Upper lobe of left lung (tissue), 6 donors: ENCODE measurements at regions not wholly inside any gene's neighbourhood (a gene's known extent, or its start where the extent isn't known, plus 50 kb on each side); places are given as distances from the start of the nearest gene placed in this dataset.

ENCODE experiments used
- ATAC-seq, 2 donors: fragments of 200-7000 bp; cut with Tn5 transposase; one replicate each; pipeline ENCODE4 v1.9.1; 2022; ENCODE audit warnings: mild to moderate bottlenecking in 2 of 2, moderate library complexity in 2 of 2; ENCODE audit not compliant: low FRiP score in 2 of 2
- DNase-seq, 2 donors: peaks; one replicate each; pipeline ENCODE4 v3.0.0-alpha.2; 2019 to 2020
- H3K27ac ChIP-seq, 4 donors: fragments of 200-600 bp; sonication (generic); one replicate each; pipeline ENCODE4 v1.5.1; 2016 to 2019
- H3K27me3 ChIP-seq, 4 donors: fragments of 200-600 bp; sonication (generic); one replicate each; pipeline ENCODE4 v1.5.1; 2017 to 2019
- H3K36me3 ChIP-seq, 4 donors: fragments of 200-600 bp; sonication (generic); one replicate each; pipeline ENCODE4 v1.5.1; 2016 to 2019
- H3K4me1 ChIP-seq, 4 donors: fragments of 200-600 bp; sonication (generic); one replicate each; pipeline ENCODE4 v1.5.1; 2018 to 2019
- H3K4me3 ChIP-seq, 4 donors: fragments of 200-600 bp; sonication (generic); one replicate each; pipeline ENCODE4 v1.5.1; 2017 to 2019; ENCODE audit warnings: mild to moderate bottlenecking in 2 of 4, moderate library complexity in 1 of 4
- H3K9me3 ChIP-seq, 4 donors: fragments of 200-600 bp; sonication (generic); one replicate each; pipeline ENCODE4 v1.5.1; 2018 to 2019
- CTCF ChIP-seq, 6 experiments: fragments of 450-650 bp in 4 of 6; fragments of 200-600 bp in 2 of 6; sonication (generic) in 2 of 6; IDR thresholded peaks; one replicate each; pipeline ENCODE4 v1.5.1; 2016 to 2019; ENCODE audit warnings: antibody characterized with exemption in 6 of 6
- EP300 ChIP-seq, 4 donors: sonication (generic); formaldehyde crosslinking; IDR thresholded peaks; one replicate each; pipeline ENCODE4 v1.5.1; 2017; ENCODE audit warnings: antibody characterized with exemption in 4 of 4, control low read depth in 2 of 4
- POLR2A ChIP-seq, 4 donors: fragments of 450-650 bp; IDR thresholded peaks; one replicate each; pipeline ENCODE4 v1.5.1; 2016 to 2017; ENCODE audit warnings: antibody characterized with exemption in 4 of 4, mild to moderate bottlenecking in 2 of 4
- POLR2AphosphoS5 ChIP-seq, 2 donors: sonication (generic); formaldehyde crosslinking; IDR thresholded peaks; one replicate each; pipeline ENCODE4 v1.5.1; 2017; ENCODE audit warnings: antibody characterized with exemption in 2 of 2
- WGBS, 2 donors: methylation state at CpG; one replicate each; pipeline ENCODE4 v1.1.5; 2017 to 2018; 5-methylcytosine and 5-hydroxymethylcytosine counted together
- donor health status: DM: no; HTN: no; CAD: no; lungs with moderate emphysema.
- donor health status: DM: no; HTN: yes; CAD: no; lungs with severe emphysema.

- H3K4me3 ChIP-seq: no peak overlapping the region
- H3K27me3 ChIP-seq: no peaks in the 10 kb centered on the region
- H3K27ac ChIP-seq: no peak overlapping the region
- no peak for TF ChIP-seq CTCF (IDR thresholded peaks at IDR 0.05)
- TF ChIP-seq POLR2A (IDR thresholded peaks at IDR 0.05): no peak
- no peak for TF ChIP-seq EP300 (IDR thresholded peaks at IDR 0.05)
- no peak for TF ChIP-seq POLR2AphosphoS5 (IDR thresholded peaks at IDR 0.05)
- ATAC-seq: no peak
- H3K9me3 ChIP-seq: no peaks in the 10 kb centered on the region
- 33 to 68% methylated on average over 5 of the region's 5 CpGs for WGBS, 2 donors
- no peaks in the 10 kb centered on the region for H3K36me3 ChIP-seq
- no peaks in the 10 kb centered on the region for H3K4me1 ChIP-seq
- no peak for DNase-seq
Observed at GRCh38 chr13:27861165-27861564, 58.6 kb upstream of the PDX1 start.

GRCh38 chr13:27868641-27869435 is 51.0 kb upstream of the PDX1 start:
- Histone ChIP-seq H3K36me3 (no peaks in the 10 kb centered on the region), H3K27me3 (no peaks in the 10 kb centered on the region), H3K4me1 (no peaks in the 10 kb centered on the region), H3K27ac (no peak overlapping the region), H3K9me3 (no peaks in the 10 kb centered on the region), H3K4me3 (no peak overlapping the region)
- WGBS, 2 donors: 33 to 41% methylated on average over 9 of the region's 9 CpGs
- ATAC-seq (no peak), DNase-seq (no peak)
- TF ChIP-seq CTCF (IDR thresholded peaks at IDR 0.05) (peak in 4 of 6 experiments; percentile 8 to 22 (median 20)), EP300 (IDR thresholded peaks at IDR 0.05) (no peak)

- 48% methylated on average over 6 of the region's 6 CpGs for WGBS, 2 donors
- H3K36me3 ChIP-seq: no peaks in the 10 kb centered on the region
- H3K4me3 ChIP-seq: no peak overlapping the region
- ATAC-seq (no peak), DNase-seq (no peak)
- H3K27me3 ChIP-seq: no peaks in the 10 kb centered on the region
- TF ChIP-seq CTCF (IDR thresholded peaks at IDR 0.05) (no peak), POLR2A (IDR thresholded peaks at IDR 0.05) (no peak), EP300 (IDR thresholded peaks at IDR 0.05) (no peak), POLR2AphosphoS5 (IDR thresholded peaks at IDR 0.05) (no peak)
- H3K27ac ChIP-seq: no peak overlapping the region
- no peaks in the 10 kb centered on the region for H3K9me3 ChIP-seq
- H3K4me1 ChIP-seq: no peaks in the 10 kb centered on the region
Observed at GRCh38 chr13:27869436-27870095, 50.2 kb upstream of the PDX1 start.
